ENCODE measurements at regions not wholly inside any gene's neighbourhood (a gene's known extent, or its start where the extent isn't known, plus 50 kb on each side); places are given as distances from the start of the nearest gene placed in this dataset.

GRCh38 chr5:158055111-158055501, 196.2 kb upstream of the CLINT1 start:
- no peak for TF ChIP-seq CTCF (IDR thresholded peaks at IDR 0.05)
- TF ChIP-seq POLR2A (IDR thresholded peaks at IDR 0.05) = no peak
